SU-DHL-6 (cell line): ENCODE measurements at regions not wholly inside any gene's neighbourhood (a gene's known extent, or its start where the extent isn't known, plus 50 kb on each side); places are given as distances from the start of the nearest gene placed in this dataset.

Experiments
- H2AFZ ChIP-seq: fragments of 200-600 bp; sonication (generic); 2 replicates; pipeline ENCODE4 v1.6.1; 2014; ENCODE audit warnings: low read depth, mild to moderate bottlenecking, moderate library complexity, mixed read lengths, antibody characterized with exemption, low read length; ENCODE audit not compliant: severe bottlenecking
- H3F3A ChIP-seq: fragments of 200-600 bp; shearing (Covaris generic); 2 replicates; pipeline ENCODE4 v1.6.0; 2016; ENCODE audit warnings: antibody characterized with exemption, mild to moderate bottlenecking; ENCODE audit not compliant: insufficient read depth
- H3K27ac ChIP-seq: fragments of 200-600 bp; sonication (generic); 2 replicates; pipeline ENCODE4 v1.5.1; 2016; ENCODE audit warnings: low read depth, mild to moderate bottlenecking, low read length, moderate library complexity, mixed read lengths
- H3K27me3 ChIP-seq: fragments of 200-600 bp; sonication (generic), shearing (Covaris generic); 2 replicates; pipeline ENCODE4 v1.6.0; 2014; ENCODE audit warnings: mild to moderate bottlenecking, low read length
- H3K36me3 ChIP-seq: fragments of 200-600 bp; sonication (generic); 2 replicates; pipeline ENCODE4 v1.6.1; 2014; ENCODE audit warnings: mild to moderate bottlenecking, low read length, mixed read lengths
- H3K4me2 ChIP-seq: fragments of 300-600, 200-600 bp; shearing (Covaris generic), sonication (generic); 2 replicates; pipeline ENCODE4 v1.6.0; 2014; ENCODE audit warnings: low read length, low read depth, mild to moderate bottlenecking; ENCODE audit not compliant: poor library complexity, severe bottlenecking
- H3K4me3 ChIP-seq: fragments of 200-600 bp; sonication (generic); 2 replicates; pipeline ENCODE4 v1.5.1; 2014; ENCODE audit warnings: antibody characterized with exemption, low read length, mild to moderate bottlenecking, mixed read lengths; ENCODE audit not compliant: insufficient read depth, poor library complexity, severe bottlenecking
- H3K79me2 ChIP-seq: fragments of 200-600 bp; sonication (generic); 2 replicates; pipeline ENCODE4 v1.6.1; 2014; ENCODE audit warnings: mild to moderate bottlenecking, low read length, moderate library complexity; ENCODE audit not compliant: insufficient read depth
- H3K9ac ChIP-seq: fragments of 200-600 bp; sonication (generic); 2 replicates; pipeline ENCODE4 v1.7.0; 2014; ENCODE audit warnings: mild to moderate bottlenecking, low read length
- H3K9me2 ChIP-seq: fragments of 200-600 bp; sonication (generic); replicated peaks from 2 replicates; pipeline ENCODE4 v1.6.1; 2014; ENCODE audit warnings: low read length; ENCODE audit not compliant: insufficient read depth
- H3K9me3 ChIP-seq: fragments of 200-600 bp; sonication (generic); 2 replicates; pipeline ENCODE4 v1.6.1; 2014; ENCODE audit warnings: low read length, mixed read lengths; ENCODE audit not compliant: insufficient read depth
- H4K20me1 ChIP-seq: fragments of 200-600 bp; sonication (generic); 2 replicates; pipeline ENCODE4 v1.6.1; 2014; ENCODE audit warnings: low read depth, mild to moderate bottlenecking, antibody characterized with exemption, low read length, moderate library complexity, mixed read lengths
- EZH2phosphoT487 ChIP-seq: fragments of 200-600 bp; sonication (generic), shearing (Covaris generic); conservative IDR thresholded peaks from 2 replicates; pipeline ENCODE4 v1.6.1; 2018; ENCODE audit warnings: mild to moderate bottlenecking, antibody characterized with exemption, low read length, moderate library complexity, mixed read lengths
- TF ChIP-seq, protein P1 (sequence below): fragments of 200-600 bp; sonication (generic); IDR thresholded peaks from one replicate; pipeline ENCODE4 v1.5.1; 2017; ENCODE audit warnings: antibody characterized with exemption, mild to moderate bottlenecking, low read length, moderate library complexity; ENCODE audit not compliant: insufficient read depth, poor library complexity, severe bottlenecking

DNA sequence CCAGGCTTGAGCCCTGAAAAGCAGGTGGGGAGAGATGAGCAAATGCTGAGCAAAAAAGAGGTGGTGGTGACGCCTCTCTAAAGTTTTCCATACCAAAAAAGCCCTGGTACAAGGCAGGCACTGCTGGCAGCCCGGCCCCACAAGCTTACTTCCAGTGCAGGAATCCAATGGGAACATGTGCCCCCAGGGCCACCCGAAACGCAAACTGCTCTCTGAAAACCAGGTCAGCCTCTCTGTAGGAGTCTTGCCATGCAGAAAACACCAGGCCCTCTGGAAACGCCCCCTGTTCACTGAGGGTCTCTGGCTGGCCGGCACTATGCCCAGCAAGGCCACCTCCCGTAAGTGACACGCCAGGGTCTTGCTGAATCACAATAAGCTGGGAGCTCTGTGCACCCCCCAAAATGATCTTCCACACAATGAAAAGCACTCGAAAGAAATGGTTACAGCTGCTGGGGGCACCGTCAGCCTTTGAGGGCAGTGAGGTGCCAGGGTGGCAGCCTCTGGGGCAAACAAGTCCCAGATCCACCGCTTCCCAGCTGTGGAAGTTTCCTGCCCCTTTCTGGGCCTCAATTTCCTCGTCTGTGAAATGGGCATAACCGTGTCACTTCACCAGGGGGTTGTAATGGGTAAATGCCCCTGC lies 170.5 kb downstream of the TOMM20 start:
- Histone ChIP-seq H3F3A (peaks cover 15% of the 10 kb centered on the region), H3K9me3 (no peaks in the 10 kb centered on the region), H3K27me3 (no peaks in the 10 kb centered on the region), H3K4me3 (no peak overlapping the region), H3K4me2 (no peak overlapping the region), H3K36me3 (no peaks in the 10 kb centered on the region), H3K27ac (no peak overlapping the region), H3K79me2 (no peaks in the 10 kb centered on the region), H3K9ac (no peak overlapping the region), H4K20me1 (no peaks in the 10 kb centered on the region), H3K9me2 (no peaks in the 10 kb centered on the region), H2AFZ (no peak overlapping the region)
- TF ChIP-seq, protein P1, sequence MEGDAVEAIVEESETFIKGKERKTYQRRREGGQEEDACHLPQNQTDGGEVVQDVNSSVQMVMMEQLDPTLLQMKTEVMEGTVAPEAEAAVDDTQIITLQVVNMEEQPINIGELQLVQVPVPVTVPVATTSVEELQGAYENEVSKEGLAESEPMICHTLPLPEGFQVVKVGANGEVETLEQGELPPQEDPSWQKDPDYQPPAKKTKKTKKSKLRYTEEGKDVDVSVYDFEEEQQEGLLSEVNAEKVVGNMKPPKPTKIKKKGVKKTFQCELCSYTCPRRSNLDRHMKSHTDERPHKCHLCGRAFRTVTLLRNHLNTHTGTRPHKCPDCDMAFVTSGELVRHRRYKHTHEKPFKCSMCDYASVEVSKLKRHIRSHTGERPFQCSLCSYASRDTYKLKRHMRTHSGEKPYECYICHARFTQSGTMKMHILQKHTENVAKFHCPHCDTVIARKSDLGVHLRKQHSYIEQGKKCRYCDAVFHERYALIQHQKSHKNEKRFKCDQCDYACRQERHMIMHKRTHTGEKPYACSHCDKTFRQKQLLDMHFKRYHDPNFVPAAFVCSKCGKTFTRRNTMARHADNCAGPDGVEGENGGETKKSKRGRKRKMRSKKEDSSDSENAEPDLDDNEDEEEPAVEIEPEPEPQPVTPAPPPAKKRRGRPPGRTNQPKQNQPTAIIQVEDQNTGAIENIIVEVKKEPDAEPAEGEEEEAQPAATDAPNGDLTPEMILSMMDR = no peak
- TF ChIP-seq EZH2phosphoT487 = no peak

DNA sequence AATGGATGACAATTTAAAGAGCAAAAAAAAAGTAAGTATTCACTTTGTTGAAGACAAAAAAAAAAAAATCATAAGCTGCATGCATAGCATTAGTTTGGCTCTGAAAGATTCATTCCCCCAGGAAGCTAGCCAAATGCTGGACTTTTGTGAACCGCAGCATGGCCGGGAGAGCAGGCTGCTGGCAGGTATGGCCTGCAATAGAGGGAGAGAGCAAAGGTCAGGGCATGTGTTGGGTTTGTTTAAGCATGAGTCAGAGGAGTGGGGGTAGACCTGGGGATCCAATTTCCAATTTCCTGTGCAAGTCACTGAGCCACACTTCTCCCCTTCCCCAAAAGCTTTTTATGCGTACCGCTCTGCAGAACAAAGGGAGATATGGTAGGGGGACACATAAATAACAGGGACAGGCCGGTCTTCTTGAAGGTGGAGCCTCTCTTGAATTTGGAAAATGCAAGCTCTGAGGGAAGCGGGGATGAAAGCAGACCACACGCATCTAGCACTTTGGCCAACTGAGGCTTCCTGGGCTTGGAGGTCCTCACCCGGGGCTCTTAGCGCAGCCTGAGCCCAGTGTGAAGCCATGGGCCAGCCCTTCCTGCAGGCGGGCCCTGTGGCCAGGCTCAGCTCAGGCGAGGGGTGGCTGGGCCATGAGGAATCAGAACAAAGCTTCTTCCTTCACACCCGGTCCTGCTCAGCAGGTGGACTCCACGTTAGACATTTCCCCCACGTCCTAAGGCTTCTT lies 171.1 kb downstream of the TOMM20 start:
- H3K4me3 ChIP-seq = no peak overlapping the region
- H3K9me3 ChIP-seq = no peaks in the 10 kb centered on the region
- H3K4me2 ChIP-seq = no peak overlapping the region
- no peaks in the 10 kb centered on the region for H3K79me2 ChIP-seq
- TF ChIP-seq, protein P1 = no peak
- TF ChIP-seq EZH2phosphoT487 = no peak
- no peaks in the 10 kb centered on the region for H3K27me3 ChIP-seq
- H3K27ac ChIP-seq = no peak overlapping the region
- H3F3A ChIP-seq = peaks cover 8% of the 10 kb centered on the region
- H4K20me1 ChIP-seq = no peaks in the 10 kb centered on the region
- H3K36me3 ChIP-seq = no peaks in the 10 kb centered on the region
- H3K9ac ChIP-seq = no peak overlapping the region
- H3K9me2 ChIP-seq = no peaks in the 10 kb centered on the region
- no peak overlapping the region for H2AFZ ChIP-seq

- Histone ChIP-seq H3K4me2 (no peak overlapping the region), H3K9me2 (no peaks in the 10 kb centered on the region), H3K27ac (no peak overlapping the region), H3F3A (peaks cover 2% of the 10 kb centered on the region; the same call in 1 of the 2 replicates), H3K79me2 (no peaks in the 10 kb centered on the region), H3K9me3 (no peaks in the 10 kb centered on the region), H3K27me3 (no peaks in the 10 kb centered on the region), H2AFZ (no peak overlapping the region), H4K20me1 (no peaks in the 10 kb centered on the region), H3K4me3 (no peak overlapping the region), H3K36me3 (no peaks in the 10 kb centered on the region), H3K9ac (no peak overlapping the region)
- TF ChIP-seq, protein P1 = no peak
- TF ChIP-seq EZH2phosphoT487 = no peak
Measured at GRCh38 chr1:234956821-234957329, 171.8 kb downstream of the TOMM20 start.
